Naive thymus-derived CD4-positive, alpha-beta T cell (primary cell): ENCODE measurements at regions not wholly inside any gene's neighbourhood (a gene's known extent, or its start where the extent isn't known, plus 50 kb on each side); places are given as distances from the start of the nearest gene placed in this dataset.

ENCODE experiments used
- ATAC-seq: fragments of 150-1000 bp; cut with Tn5 transposase; 2 replicates; pipeline ENCODE4 v1.10.0; 2021; ENCODE audit warnings: mild to moderate bottlenecking, moderate library complexity
- CTCF ChIA-PET: fragments of 350-600 bp; sonication (Branson Sonifier 250); formaldehyde crosslinking; loops from one replicate; lab custom pipeline; 2021; ENCODE audit warnings: antibody characterized with exemption; lab: Charles Lee
- POLR2A ChIA-PET: fragments of 350-600 bp; sonication (Branson Sonifier 250); formaldehyde crosslinking; loops from one replicate; lab custom pipeline; 2021; ENCODE audit warnings: antibody characterized with exemption, inconsistent platforms; lab: Charles Lee
- DNase-seq, 9 donors: peaks; one replicate each; pipeline versions ENCODE4 v3.0.0 to v3.0.0-alpha.2; 2020 to 2022; ENCODE audit warnings: mixed read lengths in 1 of 9
- H3K27ac ChIP-seq: one replicate; pipeline ENCODE4 v1.7.0; 2013; ENCODE audit warnings: mild to moderate bottlenecking, low read depth, low read length, moderate library complexity
- H3K27me3 ChIP-seq, 2 donors: one replicate each; pipeline ENCODE4 v1.7.0; 2013; ENCODE audit warnings: low read length in 2 of 2, mild to moderate bottlenecking in 2 of 2, moderate library complexity in 2 of 2; ENCODE audit not compliant: control insufficient read depth in 2 of 2, insufficient read depth in 2 of 2
- H3K36me3 ChIP-seq, 3 experiments: 1 replicate in 2 of 3; 2 replicates in 1 of 3; pipeline ENCODE4 v1.7.0; 2013; ENCODE audit warnings: low read length in 3 of 3, mild to moderate bottlenecking in 3 of 3, moderate library complexity in 1 of 3; ENCODE audit not compliant: insufficient read depth in 3 of 3, control insufficient read depth in 2 of 3
- H3K4me1 ChIP-seq, 2 donors: one replicate each; pipeline ENCODE4 v1.7.0; 2013; ENCODE audit warnings: low read length in 2 of 2, mild to moderate bottlenecking in 2 of 2, moderate library complexity in 1 of 2; ENCODE audit not compliant: control insufficient read depth in 2 of 2, insufficient read depth in 2 of 2
- H3K4me3 ChIP-seq: 2 replicates; pipeline ENCODE4 v1.7.0; 2013; ENCODE audit warnings: mild to moderate bottlenecking, low read length
- H3K9me3 ChIP-seq, 3 experiments: 1 replicate in 2 of 3; 2 replicates in 1 of 3; pipeline ENCODE4 v1.7.0; 2013; ENCODE audit warnings: low read length in 3 of 3; ENCODE audit not compliant: control insufficient read depth in 2 of 3
- H3K27ac Mint-ChIP-seq, 9 donors: one replicate each; pipeline ENCODE4 v1.8.0; 2020 to 2022; ENCODE audit warnings: mixed read lengths in 9 of 9, mild to moderate bottlenecking in 8 of 9, moderate library complexity in 5 of 9, inconsistent platforms in 2 of 9
- H3K27me3 Mint-ChIP-seq, 5 donors: one replicate each; pipeline ENCODE4 v1.8.0; 2021 to 2022; ENCODE audit warnings: mixed read lengths in 5 of 5, mild to moderate bottlenecking in 1 of 5
- H3K36me3 Mint-ChIP-seq, 5 donors: one replicate each; pipeline ENCODE4 v1.8.0; 2020 to 2022; ENCODE audit warnings: mixed read lengths in 5 of 5, mild to moderate bottlenecking in 3 of 5, inconsistent platforms in 1 of 5
- H3K4me1 Mint-ChIP-seq, 7 donors: one replicate each; pipeline ENCODE4 v1.8.0; 2020 to 2022; ENCODE audit warnings: mixed read lengths in 7 of 7, mild to moderate bottlenecking in 3 of 7, inconsistent platforms in 1 of 7
- H3K4me3 Mint-ChIP-seq, 10 donors: one replicate each; pipeline ENCODE4 v1.8.0; 2020 to 2022; ENCODE audit warnings: mild to moderate bottlenecking in 10 of 10, mixed read lengths in 10 of 10, moderate library complexity in 6 of 10, inconsistent platforms in 2 of 10
- H3K9me3 Mint-ChIP-seq, 11 donors: one replicate each; pipeline ENCODE4 v1.8.0; 2020 to 2022; ENCODE audit warnings: mixed read lengths in 11 of 11, mild to moderate bottlenecking in 4 of 11, inconsistent platforms in 1 of 11, moderate library complexity in 1 of 11
- intact Hi-C, 2 donors: fragments of 100-400 bp; cut with micrococcal nuclease; formaldehyde crosslinking; loops; one replicate each; pipeline ENCODE4 v1.15.1; 2023

GRCh38 chr1:34477632-34478141, 277.2 kb upstream of the GJB5 start:
- H3K36me3 Mint-ChIP-seq: peaks cover 0 to 3% (median 0%) of the 10 kb centered on the region in 5 donors
- Histone ChIP-seq H3K27ac (no peak overlapping the region), H3K4me1 (no peaks in the 10 kb centered on the region), H3K9me3 (no peaks in the 10 kb centered on the region), H3K36me3 (no peaks in the 10 kb centered on the region), H3K27me3 (no peaks in the 10 kb centered on the region), H3K4me3 (no peak overlapping the region)
- H3K9me3 Mint-ChIP-seq: peaks cover 0 to 5% (median 0%) of the 10 kb centered on the region in 11 donors
- DNase-seq (no peak), ATAC-seq (no peak)
- H3K4me3 Mint-ChIP-seq: no peak overlapping the region
- peaks cover 3 to 82% (median 44%) of the 10 kb centered on the region in 5 donors for H3K27me3 Mint-ChIP-seq
- CTCF ChIA-PET: no interaction called here
- intact Hi-C loops: no loop called here
- POLR2A ChIA-PET: no interaction called here
- H3K4me1 Mint-ChIP-seq: peaks cover 0 to 2% (median 0%) of the 10 kb centered on the region in 7 donors
- H3K27ac Mint-ChIP-seq: no peak overlapping the region

GRCh38 chr1:34478515-34479076, 276.3 kb upstream of the GJB5 start:
- no peaks in the 10 kb centered on the region for H3K9me3 ChIP-seq
- CTCF ChIA-PET: no interaction called here
- no peaks in the 10 kb centered on the region for H3K27me3 ChIP-seq
- Mint-ChIP-seq H3K27me3 (peaks cover 3 to 82% (median 44%) of the 10 kb centered on the region in 5 donors), H3K4me3 (no peak overlapping the region), H3K36me3 (peaks cover 0 to 3% (median 0%) of the 10 kb centered on the region in 5 donors), H3K4me1 (peaks cover 0 to 2% (median 0%) of the 10 kb centered on the region in 7 donors), H3K9me3 (peaks cover 0 to 5% (median 0%) of the 10 kb centered on the region in 11 donors), H3K27ac (no peak overlapping the region)
- H3K27ac ChIP-seq: no peak overlapping the region
- ATAC-seq: no peak
- intact Hi-C loops: no loop called here
- no peaks in the 10 kb centered on the region for H3K36me3 ChIP-seq
- no peak for DNase-seq
- no peak overlapping the region for H3K4me3 ChIP-seq
- H3K4me1 ChIP-seq: no peaks in the 10 kb centered on the region
- POLR2A ChIA-PET: no interaction called here

GRCh38 chr1:34479731-34480130, 275.1 kb upstream of the GJB5 start:
- Mint-ChIP-seq H3K4me1 (peaks cover 0 to 2% (median 0%) of the 10 kb centered on the region in 7 donors), H3K9me3 (peaks cover 0 to 6% (median 2%) of the 10 kb centered on the region in 11 donors), H3K27me3 (peaks cover 3 to 85% (median 40%) of the 10 kb centered on the region in 5 donors), H3K4me3 (no peak overlapping the region), H3K36me3 (peaks cover 0 to 3% (median 0%) of the 10 kb centered on the region in 5 donors), H3K27ac (no peak overlapping the region)
- Histone ChIP-seq H3K4me3 (no peak overlapping the region), H3K27ac (no peak overlapping the region), H3K9me3 (no peaks in the 10 kb centered on the region), H3K27me3 (no peaks in the 10 kb centered on the region), H3K4me1 (no peaks in the 10 kb centered on the region), H3K36me3 (no peaks in the 10 kb centered on the region)
- CTCF ChIA-PET: no interaction called here
- ATAC-seq (no peak), DNase-seq (no peak)
- POLR2A ChIA-PET: no interaction called here
- intact Hi-C loops: no loop called here

- peaks cover 5 to 60% (median 19%) of the 10 kb centered on the region in 11 donors for H3K9me3 Mint-ChIP-seq
- H3K27ac Mint-ChIP-seq: no peak overlapping the region
- H3K4me3 Mint-ChIP-seq: no peak overlapping the region
- Histone ChIP-seq H3K36me3 (no peaks in the 10 kb centered on the region), H3K27me3 (no peaks in the 10 kb centered on the region), H3K4me3 (no peak overlapping the region), H3K4me1 (no peaks in the 10 kb centered on the region), H3K27ac (no peak overlapping the region), H3K9me3 (peaks cover 0 to 5% (median 0%) of the 10 kb centered on the region in 3 experiments)
- H3K36me3 Mint-ChIP-seq: peaks cover 0 to 11% (median 0%) of the 10 kb centered on the region in 5 donors
- intact Hi-C loops: no loop called here
- peaks cover 0 to 41% (median 34%) of the 10 kb centered on the region in 5 donors for H3K27me3 Mint-ChIP-seq
- H3K4me1 Mint-ChIP-seq: no peaks in the 10 kb centered on the region
- DNase-seq: no peak
- ChIA-PET CTCF (interaction anchor here (1.1 kb wide), 1 partner anchor 33 kb away, joined by 4 read pairs; no protein-coding TSS in a partner anchor), POLR2A (interaction anchor here (0.6 kb wide), 1 partner anchor 102 kb away, joined by 3 read pairs; no protein-coding TSS in a partner anchor)
- no peak for ATAC-seq
Measured at GRCh38 chr1:34488080-34488708, 266.7 kb upstream of the GJB5 start.

- no peak for DNase-seq
- H3K27ac Mint-ChIP-seq: no peak overlapping the region
- POLR2A ChIA-PET: no interaction called here
Measured at GRCh38 chr1:34500451-34500850, 254.4 kb upstream of the GJB5 start.

GRCh38 chr1:34511802-34512201, 243.0 kb upstream of the GJB5 start:
- H3K27ac Mint-ChIP-seq: no peak overlapping the region
- H3K27me3 Mint-ChIP-seq: peaks cover 0 to 11% (median 4%) of the 10 kb centered on the region in 5 donors
- no peaks in the 10 kb centered on the region for H3K4me1 ChIP-seq
- no peaks in the 10 kb centered on the region for H3K36me3 ChIP-seq
- no peak overlapping the region for H3K27ac ChIP-seq
- ATAC-seq: no peak
- no peak for DNase-seq
- no peak overlapping the region for H3K4me3 Mint-ChIP-seq
- peaks cover 0 to 13% (median 0%) of the 10 kb centered on the region in 3 experiments for H3K9me3 ChIP-seq
- no peaks in the 10 kb centered on the region for H3K27me3 ChIP-seq
- H3K9me3 Mint-ChIP-seq: peaks cover 5 to 54% (median 17%) of the 10 kb centered on the region in 11 donors
- peaks cover 0 to 5% (median 0%) of the 10 kb centered on the region in 5 donors for H3K36me3 Mint-ChIP-seq
- no peak overlapping the region for H3K4me3 ChIP-seq
- ChIA-PET POLR2A (no interaction called here), CTCF (no interaction called here)
- no peaks in the 10 kb centered on the region for H3K4me1 Mint-ChIP-seq
- intact Hi-C loops: no loop called here

More at GRCh38 chr1:34500451-34500850, 254.4 kb upstream of the GJB5 start:
- Mint-ChIP-seq H3K9me3 (peaks cover 0 to 13% (median 0%) of the 10 kb centered on the region in 11 donors), H3K4me3 (no peak overlapping the region), H3K27me3 (peaks cover 0 to 41% (median 26%) of the 10 kb centered on the region in 5 donors), H3K4me1 (no peaks in the 10 kb centered on the region), H3K36me3 (no peaks in the 10 kb centered on the region)
- intact Hi-C loops: no loop called here
- H3K4me1 ChIP-seq: no peaks in the 10 kb centered on the region
- H3K4me3 ChIP-seq: no peak overlapping the region
- no peak overlapping the region for H3K27ac ChIP-seq
- CTCF ChIA-PET: no interaction called here
- H3K9me3 ChIP-seq: no peaks in the 10 kb centered on the region
- no peak for ATAC-seq
- H3K36me3 ChIP-seq: no peaks in the 10 kb centered on the region
- H3K27me3 ChIP-seq: no peaks in the 10 kb centered on the region
